ENCODE measurements at regions not wholly inside any gene's neighbourhood (a gene's known extent, or its start where the extent isn't known, plus 50 kb on each side); places are given as distances from the start of the nearest gene placed in this dataset.
A peak's percentile ranks its signal among the peaks of the same experiment; 100 is the strongest.

DNA sequence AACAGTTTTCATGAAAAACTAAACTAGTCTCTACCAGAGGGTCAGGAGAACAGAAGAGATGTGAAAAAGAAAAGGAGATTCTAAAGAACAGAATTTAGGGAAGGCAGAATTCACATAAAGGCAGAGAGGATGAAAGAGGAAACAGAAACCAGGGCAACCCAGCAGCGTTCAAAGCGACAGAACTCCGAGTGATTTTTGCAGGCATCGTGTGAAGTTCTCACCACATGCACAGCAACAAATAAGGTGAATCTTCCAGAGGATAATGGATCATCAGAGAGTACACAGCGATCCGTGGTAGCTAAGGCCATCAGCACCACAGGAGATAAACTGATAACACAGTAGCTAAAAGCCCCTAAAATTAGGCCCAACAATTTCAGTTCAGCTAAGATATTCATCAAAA is 250.8 kb upstream of the THBS1 start:
- DNase-seq: no peak

- DNase-seq: no peak
Measured at GRCh38 chr15:39331584-39331983, 249.3 kb upstream of the THBS1 start.

- DNase-seq: no peak
Measured at GRCh38 chr15:39332846-39333245, 248.0 kb upstream of the THBS1 start.

GRCh38 chr15:39333393-39333792 is 247.5 kb upstream of the THBS1 start:
- no peak for DNase-seq

DNA sequence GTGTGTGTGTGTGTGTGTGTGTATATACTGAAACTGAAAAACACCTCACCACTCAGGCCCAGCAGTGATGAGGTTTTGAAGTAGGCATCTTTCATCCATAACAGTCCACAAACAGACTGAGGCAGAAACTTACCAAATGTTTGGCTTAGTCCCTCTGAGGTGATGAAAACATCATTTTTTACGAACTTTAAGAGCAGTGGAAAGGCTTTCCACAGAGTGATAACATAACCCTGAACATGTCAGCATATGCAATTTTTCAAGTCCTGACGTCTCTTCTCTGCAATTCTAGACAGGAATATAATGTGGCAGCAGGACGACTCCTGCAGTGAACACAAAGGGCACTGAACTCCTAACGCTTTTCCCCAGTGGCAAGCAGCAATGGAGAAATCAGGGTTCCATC is 247.0 kb upstream of the THBS1 start:
- no peak for DNase-seq

DNA sequence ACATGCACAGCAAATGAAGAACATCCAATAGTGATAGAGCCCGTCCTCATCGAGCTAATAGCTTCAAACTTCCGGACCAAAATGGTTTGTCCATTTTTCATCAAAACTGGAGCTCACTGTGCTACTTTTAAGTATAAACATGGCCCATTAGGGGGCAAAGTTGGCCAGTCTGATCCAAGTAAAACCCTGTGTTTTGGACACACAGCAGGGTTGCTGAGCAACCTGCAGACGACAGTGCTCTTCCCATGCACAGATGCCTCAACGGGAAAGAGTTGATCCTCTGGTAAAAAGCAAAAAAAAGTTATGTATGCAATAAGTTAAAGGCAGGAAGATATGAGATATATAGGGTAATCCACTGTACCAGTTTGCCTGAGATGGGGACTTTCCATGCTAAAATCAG is 244.0 kb upstream of the THBS1 start:
- no peak for DNase-seq

- DNase-seq: no peak
Measured at GRCh38 chr15:39338251-39338650, 242.6 kb upstream of the THBS1 start.

DNA sequence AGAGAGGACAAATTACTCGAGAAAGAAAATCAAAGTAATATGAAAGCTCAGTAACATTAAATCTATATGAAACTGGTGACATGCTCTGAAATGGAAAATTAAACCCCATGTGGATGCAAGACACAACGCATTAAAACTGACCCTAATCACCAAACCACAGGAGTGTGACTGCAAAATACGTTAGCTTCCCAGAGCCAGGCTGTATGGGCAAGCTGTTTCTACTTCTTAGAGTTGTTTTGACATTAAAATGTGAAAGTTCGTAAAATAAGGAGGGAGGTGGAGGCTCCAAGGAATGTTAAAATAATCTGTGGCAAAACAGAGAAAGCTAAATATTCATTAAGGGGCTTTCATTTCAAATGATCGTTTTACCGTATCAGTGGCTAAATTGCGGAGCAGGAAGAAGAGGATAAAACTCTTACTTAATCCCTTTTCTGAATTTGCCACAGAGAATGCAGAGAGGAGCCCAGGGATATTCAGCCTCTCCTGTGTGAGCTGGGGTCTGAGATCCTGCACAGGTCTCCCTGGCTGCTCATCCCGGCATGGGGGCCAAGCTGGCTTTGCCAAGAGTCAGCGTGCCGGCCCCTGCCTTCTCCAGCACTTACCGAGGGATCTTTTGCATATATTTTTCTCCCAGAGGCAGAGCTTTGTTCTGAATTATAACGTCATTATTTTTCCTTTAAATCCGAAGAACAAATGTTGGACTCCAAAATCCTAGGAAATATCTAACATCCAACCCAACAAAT is 239.8 kb upstream of the THBS1 start:
- DNase-seq: no peak

DNA sequence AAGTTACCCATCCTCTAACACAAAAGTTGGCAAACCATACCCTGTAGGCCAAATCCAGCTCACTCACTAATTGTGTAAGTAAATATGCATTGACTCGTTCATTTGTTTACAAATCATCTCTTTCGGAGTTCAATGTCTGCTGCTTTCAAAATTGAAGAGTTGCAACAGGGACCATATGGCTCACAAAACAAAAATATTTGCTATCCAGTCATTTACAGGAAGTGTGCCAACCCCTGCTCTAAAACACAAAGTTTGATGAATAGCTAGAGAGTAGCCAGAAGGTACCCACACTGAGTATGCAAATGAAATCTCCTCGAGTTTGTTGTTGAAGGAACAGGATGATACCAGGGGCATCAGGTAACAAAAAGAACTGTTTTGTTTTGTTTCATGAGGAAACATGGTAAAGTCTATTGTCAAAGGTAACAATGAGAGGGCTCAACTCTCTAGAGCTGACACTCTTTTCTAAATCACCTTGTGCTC is 236.2 kb upstream of the THBS1 start:
- DNase-seq: peak; percentile 9

- no peak for DNase-seq
Measured at GRCh38 chr15:39345176-39345575, 235.7 kb upstream of the THBS1 start.

DNA sequence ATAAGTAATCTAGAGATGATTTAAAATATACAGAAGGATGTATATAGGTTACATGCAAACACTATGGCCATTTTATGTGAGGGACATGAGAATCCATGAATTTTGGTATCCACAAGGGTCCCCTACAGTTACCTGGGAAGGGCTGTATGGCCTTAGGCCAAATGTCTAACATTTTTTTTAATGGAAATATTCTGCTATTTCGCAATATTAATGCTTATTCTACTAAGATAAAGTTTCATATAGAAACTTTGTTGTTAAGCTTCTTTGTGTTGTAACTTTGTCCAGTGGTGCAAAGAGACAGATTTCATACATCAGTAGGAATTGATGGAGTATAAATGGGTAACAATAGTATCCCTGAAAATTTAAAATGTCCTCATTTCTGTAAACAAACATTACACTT is 233.4 kb upstream of the THBS1 start:
- DNase-seq: no peak

DNA sequence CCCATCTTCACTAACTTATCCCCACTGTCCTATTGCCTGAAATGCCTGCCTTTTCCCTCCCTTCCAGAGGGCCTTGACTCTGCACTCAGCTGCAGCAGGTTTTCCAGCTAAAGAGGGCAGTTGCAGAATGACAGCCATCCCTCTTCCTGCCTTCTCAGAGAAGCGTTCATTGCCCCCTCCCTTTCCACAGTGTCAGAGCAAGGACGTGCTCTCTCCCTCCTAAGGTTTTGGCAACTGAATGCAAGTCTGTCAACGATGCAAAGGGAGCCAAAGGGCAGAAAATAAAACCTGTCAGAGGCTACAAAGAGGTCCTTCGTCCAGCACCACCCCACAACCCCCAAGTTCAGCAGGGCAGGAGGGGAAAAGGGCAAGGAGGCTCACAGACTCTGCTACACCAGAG is 230.1 kb upstream of the THBS1 start:
- no peak for DNase-seq

- no peak for DNase-seq
Measured at GRCh38 chr15:39354189-39354588, 226.7 kb upstream of the THBS1 start.

DNA sequence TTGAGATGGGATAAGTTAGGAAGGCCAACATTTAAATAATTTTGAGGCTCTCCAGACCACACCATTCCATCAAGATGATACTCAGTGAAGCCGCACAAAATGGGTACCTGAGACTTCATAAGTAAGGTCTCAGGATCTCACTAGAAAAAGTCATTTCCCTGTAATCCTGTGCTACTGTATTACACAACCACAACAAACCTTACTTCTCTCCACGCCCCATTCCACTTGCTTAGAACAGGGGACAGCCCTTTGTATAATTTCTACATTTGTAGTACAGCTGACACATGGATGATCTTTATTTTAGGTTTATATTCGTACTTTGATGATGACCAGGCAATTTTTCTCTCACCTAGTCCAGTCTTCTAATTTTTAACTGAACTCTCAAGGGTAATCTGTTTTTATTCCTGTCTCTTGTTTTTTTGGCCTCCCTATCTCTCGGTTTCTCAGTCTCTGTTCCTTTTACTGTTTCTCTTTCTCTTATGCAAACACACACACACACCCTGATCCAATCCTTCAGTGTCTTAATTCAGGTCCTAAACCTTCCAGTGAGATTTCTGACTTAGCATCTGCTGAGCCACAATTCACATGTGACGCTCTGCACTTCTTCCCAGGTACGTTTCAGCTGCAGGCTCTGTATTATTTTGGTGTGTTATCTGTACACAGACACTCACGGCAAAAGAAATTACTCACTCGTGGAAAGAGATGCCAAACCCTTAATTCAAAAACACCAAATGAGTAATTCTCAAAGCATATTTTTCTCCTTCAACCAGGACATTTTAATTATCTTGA is 223.2 kb upstream of the THBS1 start:
- no peak for DNase-seq

GRCh38 chr15:39358441-39359041 is 222.3 kb upstream of the THBS1 start:
- no peak for DNase-seq

DNA sequence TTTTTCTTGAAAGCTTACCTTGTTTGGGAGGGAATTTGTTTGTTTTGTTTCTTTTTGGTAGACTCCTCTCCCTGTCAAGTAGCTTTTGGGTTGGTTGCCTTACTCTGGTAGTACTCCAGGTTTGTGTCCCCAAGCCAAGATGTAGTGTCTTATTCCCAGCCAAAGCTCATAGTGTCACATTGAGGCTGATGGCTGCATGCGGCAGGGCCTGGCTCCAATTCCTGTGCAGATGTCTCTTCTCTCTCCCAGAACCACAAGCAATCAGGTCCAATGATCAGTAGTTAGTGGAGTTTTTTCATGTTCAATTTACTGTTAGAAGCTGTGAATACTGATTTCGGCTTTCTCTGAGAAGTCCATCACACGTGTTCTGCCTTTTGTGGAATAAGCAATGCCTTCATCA is 221.1 kb upstream of the THBS1 start:
- no peak for DNase-seq

- no peak for DNase-seq
Measured at GRCh38 chr15:39360452-39360851, 220.4 kb upstream of the THBS1 start.

- no peak for DNase-seq
Measured at GRCh38 chr15:39361497-39361896, 219.4 kb upstream of the THBS1 start.

- DNase-seq: peak; percentile 54
Measured at GRCh38 chr15:39362821-39363561, 217.9 kb upstream of the THBS1 start.

GRCh38 chr15:39363761-39364586 is 216.9 kb upstream of the THBS1 start:
- no peak for DNase-seq

DNA sequence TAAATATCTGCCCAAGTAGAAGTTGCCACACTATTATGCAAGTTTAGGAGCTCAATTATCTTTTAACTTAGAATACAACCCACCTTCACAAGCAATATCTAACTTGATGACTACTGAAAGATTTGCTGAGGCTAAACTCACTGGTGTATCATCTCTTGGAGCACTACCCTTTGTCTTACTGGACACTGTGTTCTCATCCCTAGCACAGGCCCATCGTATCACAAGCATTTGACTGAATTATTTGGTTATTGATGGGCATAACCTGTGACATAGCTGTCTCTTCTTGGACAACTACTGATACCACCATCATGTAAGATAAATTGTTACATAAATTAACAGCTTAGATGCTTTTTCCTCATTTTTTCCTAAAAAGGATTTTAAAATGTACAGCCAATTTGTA is 216.2 kb upstream of the THBS1 start:
- no peak for DNase-seq

DNA sequence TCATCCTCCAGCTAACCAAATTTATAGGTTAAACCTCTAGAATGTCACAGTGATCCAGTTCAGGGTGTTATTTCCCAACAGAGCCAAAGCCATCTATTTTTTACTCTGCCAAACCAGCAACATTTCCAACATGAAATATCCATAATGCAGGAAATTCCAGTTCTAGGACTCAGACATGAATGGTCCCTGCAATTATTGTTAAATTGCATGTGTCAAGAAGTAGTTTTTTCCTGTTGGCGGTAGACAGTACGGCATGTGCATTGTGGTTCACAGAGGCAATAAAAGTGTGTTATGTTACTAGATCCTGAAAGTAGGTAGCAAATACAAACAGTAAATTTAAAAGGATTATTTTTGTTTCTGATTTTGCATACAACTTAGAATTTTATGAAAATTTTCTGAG is 215.7 kb upstream of the THBS1 start:
- no peak for DNase-seq
